ENCODE measurements at regions not wholly inside any gene's neighbourhood (a gene's known extent, or its start where the extent isn't known, plus 50 kb on each side); places are given as distances from the start of the nearest gene placed in this dataset.

DNA sequence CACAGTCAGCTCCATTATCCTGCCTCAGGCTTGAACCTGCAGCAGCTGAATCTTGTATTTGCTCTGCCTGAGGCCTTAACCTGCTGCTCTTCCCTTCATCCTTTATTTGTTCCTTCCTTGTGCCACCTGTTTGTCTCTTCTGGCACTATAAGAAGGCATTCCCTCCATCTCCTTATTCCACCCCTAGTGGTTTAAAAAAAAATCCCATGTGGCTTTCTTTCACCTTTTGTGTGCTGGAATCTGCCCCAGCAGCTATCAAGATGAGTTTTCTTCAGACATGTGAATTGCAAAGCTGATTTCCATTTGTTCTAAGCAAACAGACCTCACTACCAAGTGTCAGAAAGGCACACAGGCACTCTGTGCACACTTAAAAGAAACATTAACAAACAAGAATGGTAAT lies 294.6 kb downstream of the TTLL7 start:
- Histone ChIP-seq H4K20me1 (ENCODE audit: insufficient read depth, low read length) (no peaks in the 10 kb centered on the region), H3K79me2 (ENCODE audit: insufficient read depth, low read length) (no peaks in the 10 kb centered on the region), H2AFZ (ENCODE audit: low read length) (no peak overlapping the region), H3K4me1 (ENCODE audit: insufficient read depth, low read length, severe bottlenecking) (peaks cover 19% of the 10 kb centered on the region), H3K36me3 (ENCODE audit: insufficient read depth, low read length) (no peaks in the 10 kb centered on the region), H3K9ac (ENCODE audit: low read length) (no peak overlapping the region), H3K9me3 (ENCODE audit: low read length) (no peaks in the 10 kb centered on the region), H3K9me2 (ENCODE audit: low read depth, low read length) (no peaks in the 10 kb centered on the region), H3K27me3 (ENCODE audit: insufficient read depth, low read length) (no peaks in the 10 kb centered on the region), H3F3A (ENCODE audit: insufficient read depth, low read length) (no peaks in the 10 kb centered on the region), H3K27ac (ENCODE audit: low read depth, low read length, poor library complexity, severe bottlenecking) (no peak overlapping the region), H3K4me2 (ENCODE audit: low read length) (no peak overlapping the region), H3K4me3 (ENCODE audit: low read depth, low read length, poor library complexity, severe bottlenecking) (no peak overlapping the region)
- no peak for TF ChIP-seq CTCF (IDR thresholded peaks at IDR 0.05; ENCODE audit: low read length)
- TF ChIP-seq EZH2 (IDR thresholded peaks at IDR 0.05; ENCODE audit: borderline replicate concordance, low read length) = no peak

DNA sequence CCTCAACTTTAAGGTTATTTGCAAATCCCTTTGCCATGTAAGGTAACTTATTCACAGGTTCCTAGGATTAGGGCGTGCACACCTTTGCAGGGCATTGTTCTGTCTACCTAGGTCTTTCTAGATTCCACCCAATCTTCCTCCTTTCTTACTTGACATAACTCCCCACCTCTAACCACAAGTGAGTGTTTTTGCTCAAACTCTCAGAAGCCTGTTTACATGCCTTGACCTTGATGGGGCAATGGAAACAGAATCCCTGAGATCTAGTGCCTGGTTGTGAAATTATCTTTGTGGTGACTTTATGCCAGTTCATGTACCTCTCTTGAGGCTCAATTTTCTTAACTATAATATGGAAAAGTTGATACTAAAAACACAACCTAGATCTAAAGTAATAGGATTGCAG lies 296.6 kb downstream of the TTLL7 start:
- H3K36me3 ChIP-seq (ENCODE audit: insufficient read depth, low read length) = no peaks in the 10 kb centered on the region; the same call in 1 of the 2 replicates
- H3K9ac ChIP-seq (ENCODE audit: low read length) = no peak overlapping the region
- no peaks in the 10 kb centered on the region for H3K9me3 ChIP-seq (ENCODE audit: low read length)
- H3K27me3 ChIP-seq (ENCODE audit: insufficient read depth, low read length) = no peaks in the 10 kb centered on the region
- no peaks in the 10 kb centered on the region for H4K20me1 ChIP-seq (ENCODE audit: insufficient read depth, low read length)
- H3K9me2 ChIP-seq (ENCODE audit: low read depth, low read length) = no peaks in the 10 kb centered on the region
- TF ChIP-seq EZH2 (IDR thresholded peaks at IDR 0.05; ENCODE audit: borderline replicate concordance, low read length) (no peak), CTCF (IDR thresholded peaks at IDR 0.05; ENCODE audit: low read length) (no peak)
- H3K4me1 ChIP-seq (ENCODE audit: insufficient read depth, low read length, severe bottlenecking) = peaks cover 19% of the 10 kb centered on the region
- H3F3A ChIP-seq (ENCODE audit: insufficient read depth, low read length) = no peaks in the 10 kb centered on the region
- no peaks in the 10 kb centered on the region for H3K79me2 ChIP-seq (ENCODE audit: insufficient read depth, low read length)
- H2AFZ ChIP-seq (ENCODE audit: low read length) = no peak overlapping the region
- no peak overlapping the region for H3K4me2 ChIP-seq (ENCODE audit: low read length)
- no peak overlapping the region for H3K27ac ChIP-seq (ENCODE audit: low read depth, low read length, poor library complexity, severe bottlenecking)
- no peak overlapping the region for H3K4me3 ChIP-seq (ENCODE audit: low read depth, low read length, poor library complexity, severe bottlenecking)

DNA sequence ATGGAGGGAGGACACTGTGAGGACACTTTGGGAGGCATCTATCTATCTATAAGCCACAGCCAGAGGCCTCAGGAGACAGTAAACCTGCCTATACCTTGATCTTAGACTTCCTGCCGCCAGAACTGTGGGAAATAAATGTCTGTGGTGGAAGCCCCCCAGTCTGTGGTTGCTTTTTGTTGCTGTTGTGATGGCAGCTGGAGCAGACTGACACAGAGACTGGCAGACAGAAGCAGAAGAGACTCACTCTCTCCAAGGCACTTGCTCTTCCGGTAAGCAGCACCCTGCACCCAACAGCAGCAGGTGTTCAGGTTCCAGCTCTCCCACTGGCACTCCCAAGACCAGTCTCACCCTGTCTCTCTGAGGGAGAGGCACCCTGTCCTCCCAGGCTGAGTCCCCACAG lies 297.6 kb downstream of the TTLL7 start:
- no peak for TF ChIP-seq CTCF (IDR thresholded peaks at IDR 0.05; ENCODE audit: low read length)
- peaks cover 21% of the 10 kb centered on the region for H3K4me1 ChIP-seq (ENCODE audit: insufficient read depth, low read length, severe bottlenecking)
- no peak overlapping the region for H3K4me3 ChIP-seq (ENCODE audit: low read depth, low read length, poor library complexity, severe bottlenecking)
- H3K36me3 ChIP-seq (ENCODE audit: insufficient read depth, low read length) = no peaks in the 10 kb centered on the region; the same call in 1 of the 2 replicates
- no peaks in the 10 kb centered on the region for H3K9me2 ChIP-seq (ENCODE audit: low read depth, low read length)
- H3K4me2 ChIP-seq (ENCODE audit: low read length) = no peak overlapping the region; the same call in 1 of the 2 replicates
- no peaks in the 10 kb centered on the region for H4K20me1 ChIP-seq (ENCODE audit: insufficient read depth, low read length)
- H3K9ac ChIP-seq (ENCODE audit: low read length) = peak overlapping the region; percentile 22; the same call in 1 of the 2 replicates
- no peaks in the 10 kb centered on the region for H3K27me3 ChIP-seq (ENCODE audit: insufficient read depth, low read length)
- H3K9me3 ChIP-seq (ENCODE audit: low read length) = no peaks in the 10 kb centered on the region
- peak overlapping the region; percentile 64; the same call in 1 of the 2 replicates for H2AFZ ChIP-seq (ENCODE audit: low read length)
- H3F3A ChIP-seq (ENCODE audit: insufficient read depth, low read length) = no peaks in the 10 kb centered on the region
- H3K27ac ChIP-seq (ENCODE audit: low read depth, low read length, poor library complexity, severe bottlenecking) = peak overlapping the region; percentile 51
- no peaks in the 10 kb centered on the region for H3K79me2 ChIP-seq (ENCODE audit: insufficient read depth, low read length)
